ENCODE measurements at regions not wholly inside any gene's neighbourhood (a gene's known extent, or its start where the extent isn't known, plus 50 kb on each side); places are given as distances from the start of the nearest gene placed in this dataset.
"Not testable (repeated sequence)": the region's sequence is repeated elsewhere in the genome, so short reads cannot be mapped to it uniquely, and the experiment has no call there.

- TF ChIP-seq E4F1 (IDR thresholded peaks at IDR 0.05; ENCODE audit: borderline replicate concordance, partially characterized antibody), result no peak
Measured at GRCh38 chr12:126451809-126452208, 1386.6 kb downstream of the AACS start (continued).

- H2AFZ ChIP-seq (ENCODE audit: control insufficient read depth, low read depth, low read length); H3K9me3 ChIP-seq (replicated peaks; ENCODE audit: control insufficient read depth, insufficient read depth, low read length); CTCF ChIA-PET; H3K27ac ChIP-seq (ENCODE audit: control insufficient read depth, insufficient read depth); H3K4me3 ChIP-seq; POLR2A ChIA-PET; H3K4me1 ChIP-seq (ENCODE audit: control insufficient read depth, insufficient read depth, low read length); RAD21 ChIA-PET (ENCODE audit: unreplicated experiment); in situ Hi-C loops (cut with MboI); FAIRE-seq; H3K36me3 ChIP-seq (ENCODE audit: control insufficient read depth in 2 of 2, insufficient read depth in 2 of 2, low read length in 1 of 2); H3K9ac ChIP-seq (ENCODE audit: control insufficient read depth, insufficient read depth, low read length); H3K27me3 ChIP-seq (replicated peaks in 1 of 2; ENCODE audit: control insufficient read depth in 2 of 2, insufficient read depth in 2 of 2, low read length in 1 of 2); intact Hi-C loops (cut with micrococcal nuclease; ENCODE audit: unreplicated experiment); ATAC-seq; H4K20me1 ChIP-seq (ENCODE audit: control insufficient read depth, insufficient read depth); BruUV-seq (replicated peaks); H3K79me2 ChIP-seq (ENCODE audit: control insufficient read depth, insufficient read depth, low read length); DNase-seq (ENCODE audit: low read depth, low spot score); H3K4me2 ChIP-seq (ENCODE audit: control insufficient read depth, insufficient read depth); SMC1A ChIA-PET (ENCODE audit: uncharacterized antibody, unreplicated experiment): not testable (repeated sequence)
- WGBS (ENCODE audit: insufficient coverage, insufficient replicate concordance, low lambda C conversion rate, missing lambda C conversion rate), result 57% methylated on average over 9 of the region's 9 CpGs
Measured at GRCh38 chr12:126452686-126453085, 1387.5 kb downstream of the AACS start.

GRCh38 chr12:126454581-126454980, 1389.3 kb downstream of the AACS start:
- POLR2A ChIA-PET, result no interaction called here
- ATAC-seq (no peak), FAIRE-seq (no peak), DNase-seq (ENCODE audit: low read depth, low spot score) (no peak)
- no peaks in the 10 kb centered on the region for H3K4me1 ChIP-seq (ENCODE audit: control insufficient read depth, insufficient read depth, low read length)
- SMC1A ChIA-PET (ENCODE audit: uncharacterized antibody, unreplicated experiment), result no interaction called here
- intact Hi-C loops (cut with micrococcal nuclease; ENCODE audit: unreplicated experiment), result no loop called here
- BruUV-seq (replicated peaks), result no TSS peak
- no peak overlapping the region for H3K4me3 ChIP-seq
- H3K79me2 ChIP-seq (ENCODE audit: control insufficient read depth, insufficient read depth, low read length), result no peaks in the 10 kb centered on the region
- WGBS (ENCODE audit: insufficient coverage, insufficient replicate concordance, low lambda C conversion rate, missing lambda C conversion rate), result 34% methylated on average over 5 of the region's 5 CpGs
- no peak overlapping the region for H2AFZ ChIP-seq (ENCODE audit: control insufficient read depth, low read depth, low read length)
- in situ Hi-C loops (cut with MboI), result no loop called here
- CTCF ChIA-PET, result no interaction called here
- no peaks in the 10 kb centered on the region for H3K27me3 ChIP-seq (replicated peaks in 1 of 2; ENCODE audit: control insufficient read depth in 2 of 2, insufficient read depth in 2 of 2, low read length in 1 of 2)
- H4K20me1 ChIP-seq (ENCODE audit: control insufficient read depth, insufficient read depth), result no peaks in the 10 kb centered on the region
- RAD21 ChIA-PET (ENCODE audit: unreplicated experiment), result no interaction called here
- no peak overlapping the region for H3K27ac ChIP-seq (ENCODE audit: control insufficient read depth, insufficient read depth)
- no peaks in the 10 kb centered on the region for H3K9me3 ChIP-seq (replicated peaks; ENCODE audit: control insufficient read depth, insufficient read depth, low read length)
- no peaks in the 10 kb centered on the region for H3K36me3 ChIP-seq (ENCODE audit: control insufficient read depth in 2 of 2, insufficient read depth in 2 of 2, low read length in 1 of 2)
- no peak overlapping the region for H3K4me2 ChIP-seq (ENCODE audit: control insufficient read depth, insufficient read depth)
- no peak overlapping the region for H3K9ac ChIP-seq (ENCODE audit: control insufficient read depth, insufficient read depth, low read length)
- no peak for TF ChIP-seq EED (IDR thresholded peaks at IDR 0.05; ENCODE audit: low read depth)
- TF ChIP-seq RB1 (IDR thresholded peaks at IDR 0.05; ENCODE audit: borderline replicate concordance), result no peak
